ENCODE measurements at regions not wholly inside any gene's neighbourhood (a gene's known extent, or its start where the extent isn't known, plus 50 kb on each side); places are given as distances from the start of the nearest gene placed in this dataset.
"Not testable (repeated sequence)": the region's sequence is repeated elsewhere in the genome, so short reads cannot be mapped to it uniquely, and the experiment has no call there.

GRCh38 chr7:65558584-65558983 lies 184.9 kb downstream of the ZNF92 start:
- not testable (repeated sequence) for H3K4me3 Mint-ChIP-seq; H3K36me3 Mint-ChIP-seq (ENCODE audit: low read depth); H3K9me3 Mint-ChIP-seq; H3K27me3 Mint-ChIP-seq (ENCODE audit: low read depth); H3K4me1 Mint-ChIP-seq (ENCODE audit: low read depth); DNase-seq (ENCODE audit: low spot score); H3K27ac Mint-ChIP-seq

GRCh38 chr7:65561786-65562372 lies 188.2 kb downstream of the ZNF92 start:
- not testable (repeated sequence) for H3K4me3 Mint-ChIP-seq; H3K27ac Mint-ChIP-seq; DNase-seq (ENCODE audit: low spot score); H3K9me3 Mint-ChIP-seq; H3K27me3 Mint-ChIP-seq (ENCODE audit: low read depth); H3K36me3 Mint-ChIP-seq (ENCODE audit: low read depth); H3K4me1 Mint-ChIP-seq (ENCODE audit: low read depth)

- DNase-seq (ENCODE audit: low spot score); H3K36me3 Mint-ChIP-seq (ENCODE audit: low read depth); H3K27ac Mint-ChIP-seq; H3K4me3 Mint-ChIP-seq; H3K4me1 Mint-ChIP-seq (ENCODE audit: low read depth); H3K27me3 Mint-ChIP-seq (ENCODE audit: low read depth); H3K9me3 Mint-ChIP-seq: not testable (repeated sequence)
These were observed 188.9 kb downstream of the ZNF92 start for GRCh38 chr7:65562522-65562921.

GRCh38 chr7:65563333-65563732 lies 189.7 kb downstream of the ZNF92 start:
- not testable (repeated sequence) for H3K4me1 Mint-ChIP-seq (ENCODE audit: low read depth); H3K4me3 Mint-ChIP-seq; H3K9me3 Mint-ChIP-seq; H3K36me3 Mint-ChIP-seq (ENCODE audit: low read depth); H3K27me3 Mint-ChIP-seq (ENCODE audit: low read depth); DNase-seq (ENCODE audit: low spot score); H3K27ac Mint-ChIP-seq

GRCh38 chr7:65568226-65568625 lies 194.6 kb downstream of the ZNF92 start:
- not testable (repeated sequence) for H3K27ac Mint-ChIP-seq; DNase-seq (ENCODE audit: low spot score); H3K27me3 Mint-ChIP-seq (ENCODE audit: low read depth); H3K36me3 Mint-ChIP-seq (ENCODE audit: low read depth); H3K4me1 Mint-ChIP-seq (ENCODE audit: low read depth); H3K4me3 Mint-ChIP-seq; H3K9me3 Mint-ChIP-seq

- not testable (repeated sequence) for H3K4me3 Mint-ChIP-seq; H3K9me3 Mint-ChIP-seq; H3K4me1 Mint-ChIP-seq (ENCODE audit: low read depth); DNase-seq (ENCODE audit: low spot score); H3K27ac Mint-ChIP-seq; H3K27me3 Mint-ChIP-seq (ENCODE audit: low read depth); H3K36me3 Mint-ChIP-seq (ENCODE audit: low read depth)
These were observed 197.3 kb downstream of the ZNF92 start for GRCh38 chr7:65570990-65571389.

GRCh38 chr7:65572581-65572980 lies 198.9 kb downstream of the ZNF92 start:
- not testable (repeated sequence) for H3K9me3 Mint-ChIP-seq; H3K27me3 Mint-ChIP-seq (ENCODE audit: low read depth); H3K27ac Mint-ChIP-seq; DNase-seq (ENCODE audit: low spot score); H3K4me3 Mint-ChIP-seq; H3K36me3 Mint-ChIP-seq (ENCODE audit: low read depth); H3K4me1 Mint-ChIP-seq (ENCODE audit: low read depth)

- not testable (repeated sequence) for H3K27ac Mint-ChIP-seq; H3K9me3 Mint-ChIP-seq; H3K4me1 Mint-ChIP-seq (ENCODE audit: low read depth); H3K27me3 Mint-ChIP-seq (ENCODE audit: low read depth); DNase-seq (ENCODE audit: low spot score); H3K4me3 Mint-ChIP-seq; H3K36me3 Mint-ChIP-seq (ENCODE audit: low read depth)
These were observed 202.7 kb downstream of the ZNF92 start for GRCh38 chr7:65576370-65576769.

GRCh38 chr7:65582518-65583119 lies 209.0 kb downstream of the ZNF92 start:
- H3K27ac Mint-ChIP-seq; H3K9me3 Mint-ChIP-seq; H3K4me1 Mint-ChIP-seq (ENCODE audit: low read depth); H3K4me3 Mint-ChIP-seq; DNase-seq (ENCODE audit: low spot score); H3K36me3 Mint-ChIP-seq (ENCODE audit: low read depth); H3K27me3 Mint-ChIP-seq (ENCODE audit: low read depth): not testable (repeated sequence)

GRCh38 chr7:65602495-65602894 lies 228.8 kb downstream of the ZNF92 start:
- not testable (repeated sequence) for H3K27me3 Mint-ChIP-seq (ENCODE audit: low read depth)

GRCh38 chr7:65609131-65609530 lies 235.5 kb downstream of the ZNF92 start:
- Mint-ChIP-seq H3K4me1 (ENCODE audit: low read depth) (no peaks in the 10 kb centered on the region), H3K9me3 (no peaks in the 10 kb centered on the region), H3K27ac (no peak overlapping the region), H3K27me3 (ENCODE audit: low read depth) (peaks cover 3% of the 10 kb centered on the region), H3K4me3 (no peak overlapping the region), H3K36me3 (ENCODE audit: low read depth) (no peaks in the 10 kb centered on the region)
- DNase-seq (ENCODE audit: low spot score): no peak

More at GRCh38 chr7:65602495-65602894, 228.8 kb downstream of the ZNF92 start:
- H3K27ac Mint-ChIP-seq; H3K36me3 Mint-ChIP-seq (ENCODE audit: low read depth); H3K9me3 Mint-ChIP-seq; DNase-seq (ENCODE audit: low spot score); H3K4me3 Mint-ChIP-seq; H3K4me1 Mint-ChIP-seq (ENCODE audit: low read depth): not testable (repeated sequence)

GRCh38 chr7:65613644-65614289 lies 240.1 kb downstream of the ZNF92 start:
- H3K27me3 Mint-ChIP-seq (ENCODE audit: low read depth); H3K27ac Mint-ChIP-seq; DNase-seq (ENCODE audit: low spot score); H3K4me3 Mint-ChIP-seq; H3K9me3 Mint-ChIP-seq; H3K36me3 Mint-ChIP-seq (ENCODE audit: low read depth); H3K4me1 Mint-ChIP-seq (ENCODE audit: low read depth): not testable (repeated sequence)

GRCh38 chr7:65616111-65616510 lies 242.5 kb downstream of the ZNF92 start:
- not testable (repeated sequence) for H3K27ac Mint-ChIP-seq; H3K36me3 Mint-ChIP-seq (ENCODE audit: low read depth); DNase-seq (ENCODE audit: low spot score); H3K27me3 Mint-ChIP-seq (ENCODE audit: low read depth); H3K9me3 Mint-ChIP-seq; H3K4me1 Mint-ChIP-seq (ENCODE audit: low read depth); H3K4me3 Mint-ChIP-seq

- not testable (repeated sequence) for H3K4me3 Mint-ChIP-seq; H3K9me3 Mint-ChIP-seq; H3K27me3 Mint-ChIP-seq (ENCODE audit: low read depth); H3K4me1 Mint-ChIP-seq (ENCODE audit: low read depth); DNase-seq (ENCODE audit: low spot score); H3K27ac Mint-ChIP-seq; H3K36me3 Mint-ChIP-seq (ENCODE audit: low read depth)
These were observed 246.6 kb downstream of the ZNF92 start for GRCh38 chr7:65620216-65620615.

All from T-helper 2 cell treated with Interferon-gamma antibody and Interleukin-4, amounts not matched to agents 5 μg/mL and 100 μg/mL, for 36 hours (primary cell).